Spleen (tissue), 11 donors: ENCODE measurements at regions not wholly inside any gene's neighbourhood (a gene's known extent, or its start where the extent isn't known, plus 50 kb on each side); places are given as distances from the start of the nearest gene placed in this dataset.
"Not testable (repeated sequence)": the region's sequence is repeated elsewhere in the genome, so short reads cannot be mapped to it uniquely, and the experiment has no call there.

ENCODE experiments used
- DNase-seq: peaks from one replicate; pipeline ENCODE4 v3.0.0-alpha.2; 2020
- H3K27ac ChIP-seq, 8 donors: fragments of 200-600 bp; sonication (generic) in 7 of 8; 1 replicate in 4 of 8; 2 replicates in 4 of 8; pipeline versions ENCODE4 v1.5.0 to v1.8.0; 2016 to 2021; ENCODE audit warnings: inconsistent platforms in 4 of 8, mild to moderate bottlenecking in 4 of 8, moderate library complexity in 1 of 8
- H3K27me3 ChIP-seq, 7 donors: fragments of 200-600 bp; sonication (generic) in 6 of 7; replicated peaks in 1 of 7; 1 replicate in 4 of 7; 2 replicates in 3 of 7; pipeline versions ENCODE4 v1.5.0 to v1.8.0; 2016 to 2021; ENCODE audit warnings: inconsistent platforms in 3 of 7, mild to moderate bottlenecking in 1 of 7
- H3K36me3 ChIP-seq, 6 donors: fragments of 200-600 bp; sonication (generic) in 5 of 6; 1 replicate in 4 of 6; 2 replicates in 2 of 6; pipeline versions ENCODE4 v1.5.0 to v1.8.0; 2016 to 2021; ENCODE audit warnings: inconsistent platforms in 2 of 6
- H3K4me1 ChIP-seq, 6 donors: fragments of 200-600 bp; sonication (generic) in 5 of 6; 1 replicate in 3 of 6; 2 replicates in 3 of 6; pipeline versions ENCODE4 v1.5.0 to v1.8.0; 2016 to 2021; ENCODE audit warnings: inconsistent platforms in 3 of 6
- H3K4me3 ChIP-seq, 8 donors: fragments of 200-600 bp; sonication (generic) in 7 of 8; 1 replicate in 4 of 8; 2 replicates in 4 of 8; pipeline versions ENCODE4 v1.5.0 to v1.8.0; 2016 to 2021; ENCODE audit warnings: inconsistent platforms in 4 of 8, mild to moderate bottlenecking in 4 of 8, moderate library complexity in 2 of 8
- H3K9me3 ChIP-seq, 8 donors: fragments of 200-600 bp; sonication (generic) in 7 of 8; 1 replicate in 4 of 8; 2 replicates in 4 of 8; pipeline versions ENCODE4 v1.5.0 to v1.8.0; 2016 to 2021; ENCODE audit warnings: inconsistent platforms in 4 of 8
- POLR2A ChIP-seq, 3 donors: fragments of 450-650 bp; IDR thresholded peaks; one replicate each; pipeline ENCODE4 v1.5.1; 2017; ENCODE audit warnings: antibody characterized with exemption in 3 of 3, mild to moderate bottlenecking in 1 of 3
- POLR2AphosphoS5 ChIP-seq, 3 donors: sonication (generic); formaldehyde crosslinking; IDR thresholded peaks; one replicate each; pipeline ENCODE4 v1.5.1; 2017; ENCODE audit warnings: antibody characterized with exemption in 3 of 3
- WGBS, 5 donors: extraction: QIAGEN DNeasy Blood & Tissue Kit in 3 of 5; methylation state at CpG; one replicate each; pipeline versions ENCODE4 v1.1.5 to v1.1.7; 2013 to 2018; 5-methylcytosine and 5-hydroxymethylcytosine counted together
- intact Hi-C: fragments of 100-400 bp; cut with DNase I; formaldehyde crosslinking; loops from one replicate; pipeline ENCODE4 v1.15.0; 2023; ENCODE audit warnings: low total_unique reads
- TF ChIP-seq, protein P1 (sequence below), 11 experiments: fragments of 200-600 bp in 7 of 11; fragments of 450-650 bp in 4 of 11; sonication (generic) in 4 of 11; IDR thresholded peaks in 8 of 11; conservative IDR thresholded peaks in 3 of 11; 1 replicate in 7 of 11; 2 replicates in 4 of 11; pipeline versions ENCODE4 v1.4.0 to v1.8.0; 2016 to 2021; ENCODE audit warnings: antibody characterized with exemption in 11 of 11, inconsistent platforms in 4 of 11, mild to moderate bottlenecking in 1 of 11
- donor health status: healthy with polysubstance abuse.
- donor health status: DM: no; HTN: no; CAD: no; lungs with moderate emphysema.
- donor health status: DM: no; HTN: no; CAD: no.
- donor health status: Bipolar disorder and iron deficiency.
- donor health status: healthy.
- donor health status: DM: no; HTN: no; CAD: no.
- donor health status: DM: yes; HTN: yes; CAD: no.

DNA sequence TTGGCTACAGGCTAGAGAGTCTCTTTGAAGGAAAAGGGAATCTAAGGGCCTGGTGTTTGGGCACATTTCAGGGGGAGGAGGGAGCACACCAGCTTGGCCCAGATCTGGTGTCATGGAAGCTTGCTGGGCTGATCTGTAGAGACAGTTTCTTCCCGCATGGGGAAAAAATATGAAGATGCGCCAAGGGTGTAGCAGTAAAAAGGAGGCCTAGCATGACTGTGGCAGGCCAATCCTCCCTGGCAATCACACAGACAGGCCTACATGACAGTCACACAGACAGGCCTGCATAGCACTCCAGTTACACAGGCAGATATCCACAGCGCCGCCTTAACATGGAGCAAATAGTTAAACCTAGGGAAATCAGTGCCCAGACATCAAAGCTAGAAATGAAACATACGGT, 123.6 kb upstream of the KIF5B start:
- H3K4me1 ChIP-seq: no peaks in the 10 kb centered on the region
- H3K27me3 ChIP-seq: no peaks in the 10 kb centered on the region
- 82 to 97% (median 96%) methylated on average over 5 of the region's 5 CpGs for WGBS, 5 donors
- no peaks in the 10 kb centered on the region for H3K36me3 ChIP-seq
- no peak overlapping the region for H3K27ac ChIP-seq
- TF ChIP-seq POLR2A (IDR thresholded peaks at IDR 0.05) (no peak), POLR2AphosphoS5 (IDR thresholded peaks at IDR 0.05) (no peak)
- TF ChIP-seq, protein P1, sequence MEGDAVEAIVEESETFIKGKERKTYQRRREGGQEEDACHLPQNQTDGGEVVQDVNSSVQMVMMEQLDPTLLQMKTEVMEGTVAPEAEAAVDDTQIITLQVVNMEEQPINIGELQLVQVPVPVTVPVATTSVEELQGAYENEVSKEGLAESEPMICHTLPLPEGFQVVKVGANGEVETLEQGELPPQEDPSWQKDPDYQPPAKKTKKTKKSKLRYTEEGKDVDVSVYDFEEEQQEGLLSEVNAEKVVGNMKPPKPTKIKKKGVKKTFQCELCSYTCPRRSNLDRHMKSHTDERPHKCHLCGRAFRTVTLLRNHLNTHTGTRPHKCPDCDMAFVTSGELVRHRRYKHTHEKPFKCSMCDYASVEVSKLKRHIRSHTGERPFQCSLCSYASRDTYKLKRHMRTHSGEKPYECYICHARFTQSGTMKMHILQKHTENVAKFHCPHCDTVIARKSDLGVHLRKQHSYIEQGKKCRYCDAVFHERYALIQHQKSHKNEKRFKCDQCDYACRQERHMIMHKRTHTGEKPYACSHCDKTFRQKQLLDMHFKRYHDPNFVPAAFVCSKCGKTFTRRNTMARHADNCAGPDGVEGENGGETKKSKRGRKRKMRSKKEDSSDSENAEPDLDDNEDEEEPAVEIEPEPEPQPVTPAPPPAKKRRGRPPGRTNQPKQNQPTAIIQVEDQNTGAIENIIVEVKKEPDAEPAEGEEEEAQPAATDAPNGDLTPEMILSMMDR (IDR thresholded peaks at IDR 0.05 in 8 of 11, conservative IDR thresholded peaks at IDR 0.05 in 3 of 11): no peak
- intact Hi-C loops: no loop called here
- H3K4me3 ChIP-seq: no peak overlapping the region
- no peak for DNase-seq
- no peaks in the 10 kb centered on the region for H3K9me3 ChIP-seq

- H3K4me3 ChIP-seq, DNase-seq, H3K27me3 ChIP-seq, H3K4me1 ChIP-seq, H3K36me3 ChIP-seq, H3K9me3 ChIP-seq, intact Hi-C loops, H3K27ac ChIP-seq: not testable (repeated sequence)
- 84 to 95% (median 91%) methylated on average over 7 of the region's 7 CpGs for WGBS, 5 donors
These were observed 121.4 kb upstream of the KIF5B start for GRCh38 chr10:32177594-32177993.

DNA sequence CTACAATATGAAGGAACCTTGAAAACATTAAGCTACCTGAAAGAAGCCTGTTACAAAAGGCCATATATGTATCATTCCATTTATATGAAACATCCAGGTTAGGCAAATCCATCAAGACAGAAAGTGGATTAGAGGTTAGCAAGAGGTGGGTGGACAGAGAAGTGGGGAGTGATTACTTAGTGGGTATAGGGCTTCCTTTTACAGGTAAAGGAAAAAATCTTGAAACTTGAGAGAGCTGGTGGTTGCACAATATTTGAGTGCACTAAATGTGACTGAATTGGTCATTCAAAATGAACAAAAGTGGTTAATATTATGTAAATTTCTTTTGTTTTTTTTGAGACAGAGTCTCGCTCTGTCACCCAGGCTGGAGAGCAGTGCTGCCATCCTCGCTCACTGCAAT, 119.4 kb upstream of the KIF5B start:
- H3K4me3 ChIP-seq: no peak overlapping the region
- H3K27ac ChIP-seq: no peak overlapping the region
- no peak for DNase-seq
- H3K9me3 ChIP-seq: peaks cover 0 to 7% (median 0%) of the 10 kb centered on the region in 8 donors
- TF ChIP-seq POLR2A (IDR thresholded peaks at IDR 0.05): no peak
- TF ChIP-seq POLR2AphosphoS5 (IDR thresholded peaks at IDR 0.05): no peak
- TF ChIP-seq, protein P1 (IDR thresholded peaks at IDR 0.05 in 8 of 11, conservative IDR thresholded peaks at IDR 0.05 in 3 of 11): no peak
- no peaks in the 10 kb centered on the region for H3K36me3 ChIP-seq
- no peaks in the 10 kb centered on the region for H3K4me1 ChIP-seq
- WGBS, 5 donors: 88 to 100% (median 92%) methylated on average over 2 of the region's 2 CpGs
- intact Hi-C loops: no loop called here
- H3K27me3 ChIP-seq: no peaks in the 10 kb centered on the region

GRCh38 chr10:32174349-32174893, 118.2 kb upstream of the KIF5B start:
- intact Hi-C loops: no loop called here
- no peak for DNase-seq
- Histone ChIP-seq H3K36me3 (no peaks in the 10 kb centered on the region), H3K27ac (no peak overlapping the region), H3K27me3 (no peaks in the 10 kb centered on the region), H3K4me3 (no peak overlapping the region), H3K4me1 (peaks cover 0 to 2% (median 0%) of the 10 kb centered on the region in 6 donors), H3K9me3 (peaks cover 0 to 7% (median 0%) of the 10 kb centered on the region in 8 donors)
- TF ChIP-seq, protein P1 (IDR thresholded peaks at IDR 0.05 in 8 of 11, conservative IDR thresholded peaks at IDR 0.05 in 3 of 11): no peak
- TF ChIP-seq POLR2A (IDR thresholded peaks at IDR 0.05) (no peak), POLR2AphosphoS5 (IDR thresholded peaks at IDR 0.05) (no peak)
- WGBS, 5 donors: 61 to 97% (median 94%) methylated on average over 3 of the region's 3 CpGs

DNA sequence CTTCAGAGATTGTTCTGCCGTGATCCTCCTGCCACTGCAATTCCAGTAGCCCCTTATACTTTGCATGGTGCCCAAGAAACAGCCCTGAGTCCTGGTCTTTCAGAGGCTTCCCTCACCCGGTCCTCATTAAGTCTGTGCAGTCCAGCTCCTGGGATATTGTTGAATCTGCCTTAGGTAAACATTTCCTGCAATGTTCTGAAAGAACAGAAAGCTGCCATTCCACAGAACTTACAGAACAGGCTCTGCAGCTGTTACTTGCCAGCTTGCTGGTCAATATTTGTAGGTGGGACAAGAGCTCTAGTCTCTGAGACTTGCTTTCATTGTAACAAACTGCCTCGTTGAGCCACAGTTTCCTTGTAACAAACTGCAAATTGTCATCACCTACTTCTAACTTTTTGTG, 115.0 kb upstream of the KIF5B start:
- Histone ChIP-seq H3K27ac (no peak overlapping the region), H3K9me3 (peaks cover 0 to 7% (median 0%) of the 10 kb centered on the region in 8 donors), H3K36me3 (no peaks in the 10 kb centered on the region), H3K4me1 (peaks cover 0 to 6% (median 0%) of the 10 kb centered on the region in 6 donors), H3K4me3 (no peak overlapping the region), H3K27me3 (no peaks in the 10 kb centered on the region)
- intact Hi-C loops: no loop called here
- no peak for DNase-seq
- TF ChIP-seq POLR2AphosphoS5 (IDR thresholded peaks at IDR 0.05): no peak
- TF ChIP-seq, protein P1 (IDR thresholded peaks at IDR 0.05 in 8 of 11, conservative IDR thresholded peaks at IDR 0.05 in 3 of 11): no peak
- no peak for TF ChIP-seq POLR2A (IDR thresholded peaks at IDR 0.05)
- 79 to 85% (median 83%) methylated on average over 3 of the region's 3 CpGs for WGBS, 5 donors
